COLO668 (cell line): ENCODE measurements at regions not wholly inside any gene's neighbourhood (a gene's known extent, or its start where the extent isn't known, plus 50 kb on each side); places are given as distances from the start of the nearest gene placed in this dataset.

ENCODE experiments used
- DNase-seq: peaks from one replicate; lab custom pipeline; 2025; ENCODE audit not compliant: unreplicated experiment; lab: John Stamatoyannopoulos, UW

DNA sequence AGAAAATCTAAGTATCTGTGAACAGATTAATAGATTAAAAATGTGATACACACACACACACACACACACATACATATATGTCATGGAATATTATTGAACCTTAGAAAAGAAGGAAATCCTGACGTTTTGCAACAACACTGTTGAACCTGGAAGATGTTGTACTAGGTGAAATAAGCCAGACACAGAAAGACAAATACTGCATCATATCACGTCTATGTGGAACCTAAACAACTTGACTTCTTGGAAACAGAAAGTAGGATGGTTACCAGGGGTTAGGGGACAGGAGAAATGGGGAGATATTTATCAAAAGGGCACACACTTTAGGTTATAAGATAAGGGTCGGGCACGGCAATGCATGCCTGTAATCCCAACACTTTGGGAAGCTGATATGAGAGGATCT, 698.4 kb upstream of the ID2 start:
- no peak for DNase-seq

DNA sequence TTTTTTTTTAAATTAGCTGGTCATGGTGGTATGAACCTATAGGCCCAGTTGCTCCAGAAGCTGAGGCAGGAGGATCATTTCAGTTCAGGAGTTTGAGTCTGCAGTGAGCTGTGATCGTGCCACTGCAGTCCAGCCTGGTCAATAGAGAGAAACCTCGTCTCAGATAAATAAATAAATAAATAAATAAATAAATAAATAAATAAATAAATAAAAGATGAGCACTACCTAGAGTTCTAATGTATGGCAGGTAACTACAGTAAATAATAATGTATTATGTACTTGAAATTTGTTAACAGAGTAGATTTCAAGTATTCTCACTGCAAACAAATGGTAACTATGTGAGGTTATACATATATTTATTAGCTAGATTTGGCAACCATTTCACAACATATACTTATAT, 697.9 kb upstream of the ID2 start:
- no peak for DNase-seq

DNA sequence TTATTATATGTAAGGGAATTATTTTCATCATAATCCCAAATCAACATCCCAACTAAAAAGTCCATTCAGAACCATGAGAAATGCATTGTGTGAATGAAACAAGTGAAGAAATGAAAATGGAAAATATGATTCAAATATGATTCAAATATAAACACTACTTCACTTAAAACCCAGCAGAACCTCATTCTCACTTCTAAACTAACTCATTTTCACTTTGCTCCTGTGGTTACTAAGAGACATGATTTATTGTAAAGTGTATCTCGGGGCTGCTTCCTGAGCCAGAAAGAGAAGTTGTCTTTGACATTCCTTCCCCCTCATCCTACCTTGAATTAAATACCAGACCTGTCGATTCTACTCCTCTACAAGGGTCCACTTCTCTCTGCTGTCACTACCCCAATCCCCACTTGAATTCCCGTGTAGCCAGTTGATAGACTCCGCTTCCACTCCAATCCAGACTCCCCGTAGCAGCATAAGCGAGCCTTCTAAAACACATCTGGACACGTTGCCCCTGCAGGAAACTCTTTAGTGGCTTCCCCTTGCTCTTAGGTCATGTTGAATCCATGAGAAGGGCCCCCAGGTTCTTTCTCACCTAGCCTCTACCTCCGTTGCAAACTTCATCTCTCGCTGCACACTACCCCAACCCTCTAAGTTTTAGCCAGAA, 697.0 kb upstream of the ID2 start:
- no peak for DNase-seq

DNA sequence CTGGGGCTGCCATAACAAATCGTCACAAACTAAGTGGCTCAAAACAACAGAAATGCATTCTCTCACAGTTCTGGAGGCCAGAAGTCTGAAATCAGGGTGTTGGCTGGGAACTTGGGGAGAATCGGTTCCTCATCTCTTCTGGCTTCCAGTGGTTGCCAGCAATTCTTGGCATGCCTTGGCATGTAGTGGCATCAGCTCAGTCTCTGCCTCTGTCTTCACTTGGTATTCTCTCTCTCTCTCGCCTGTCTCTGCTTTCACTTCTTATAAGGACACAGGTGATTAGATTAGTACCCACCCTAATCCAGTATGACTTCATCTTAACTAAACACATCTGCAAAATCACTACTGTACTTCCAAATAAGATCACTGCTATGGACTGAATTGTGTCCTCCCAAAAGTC, 695.4 kb upstream of the ID2 start:
- DNase-seq = no peak

DNA sequence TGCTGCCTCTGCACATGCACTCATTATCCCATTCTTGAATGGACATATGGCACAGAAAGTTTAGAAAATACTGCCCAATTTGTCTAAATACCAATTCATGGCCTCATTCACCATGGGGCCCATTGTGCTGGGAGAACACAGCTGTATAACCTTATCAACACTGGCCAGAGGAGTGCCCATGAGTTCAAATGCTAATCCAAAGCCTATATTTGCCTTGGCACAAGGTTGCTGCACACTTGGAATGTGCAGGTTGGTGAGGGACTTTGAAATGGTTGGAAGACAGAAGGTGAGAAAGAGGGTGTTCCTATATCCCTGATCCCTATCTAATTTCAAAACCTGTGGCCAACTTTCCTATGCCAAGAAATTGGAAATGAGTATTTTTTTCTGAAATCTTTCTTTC, 693.9 kb upstream of the ID2 start:
- DNase-seq = no peak

DNA sequence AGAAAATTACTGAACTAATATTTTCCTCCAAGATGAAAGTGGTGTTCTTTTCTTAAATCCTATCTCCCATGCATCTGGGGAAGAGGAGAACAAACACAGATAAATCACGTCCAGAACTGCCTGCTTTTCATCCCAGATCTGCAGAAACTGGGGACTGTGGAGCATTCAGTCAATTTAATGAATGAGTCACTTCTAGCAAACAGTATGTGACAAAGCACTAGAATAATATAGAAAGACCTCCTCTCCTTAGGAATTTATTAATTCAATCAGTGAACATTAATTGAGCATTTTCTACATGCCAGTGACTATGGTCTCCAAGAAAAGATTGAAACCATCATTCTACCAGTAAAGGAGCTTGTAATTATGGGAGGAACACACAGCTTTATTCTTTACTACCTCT, 693.4 kb upstream of the ID2 start:
- DNase-seq = no peak

DNA sequence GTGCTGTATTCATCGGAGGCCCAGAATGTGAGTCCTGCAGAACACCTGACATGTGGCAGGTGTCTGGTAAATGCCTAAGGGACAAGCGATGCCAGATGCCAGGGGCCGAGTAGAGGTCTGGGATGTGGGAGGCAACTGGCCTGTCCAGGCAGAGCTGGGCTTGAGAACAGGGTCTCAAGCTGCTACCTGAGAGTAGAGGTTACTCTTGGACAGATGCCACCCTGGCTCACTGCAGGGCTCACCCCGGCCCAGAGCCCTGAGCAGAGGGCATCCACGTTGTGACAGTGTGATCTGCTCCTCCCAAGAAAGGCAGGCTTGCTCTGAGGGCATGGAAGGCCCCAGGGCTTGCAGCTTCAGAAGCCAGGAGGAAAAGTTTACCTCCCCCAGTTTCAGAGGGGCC, 692.0 kb upstream of the ID2 start:
- no peak for DNase-seq

DNA sequence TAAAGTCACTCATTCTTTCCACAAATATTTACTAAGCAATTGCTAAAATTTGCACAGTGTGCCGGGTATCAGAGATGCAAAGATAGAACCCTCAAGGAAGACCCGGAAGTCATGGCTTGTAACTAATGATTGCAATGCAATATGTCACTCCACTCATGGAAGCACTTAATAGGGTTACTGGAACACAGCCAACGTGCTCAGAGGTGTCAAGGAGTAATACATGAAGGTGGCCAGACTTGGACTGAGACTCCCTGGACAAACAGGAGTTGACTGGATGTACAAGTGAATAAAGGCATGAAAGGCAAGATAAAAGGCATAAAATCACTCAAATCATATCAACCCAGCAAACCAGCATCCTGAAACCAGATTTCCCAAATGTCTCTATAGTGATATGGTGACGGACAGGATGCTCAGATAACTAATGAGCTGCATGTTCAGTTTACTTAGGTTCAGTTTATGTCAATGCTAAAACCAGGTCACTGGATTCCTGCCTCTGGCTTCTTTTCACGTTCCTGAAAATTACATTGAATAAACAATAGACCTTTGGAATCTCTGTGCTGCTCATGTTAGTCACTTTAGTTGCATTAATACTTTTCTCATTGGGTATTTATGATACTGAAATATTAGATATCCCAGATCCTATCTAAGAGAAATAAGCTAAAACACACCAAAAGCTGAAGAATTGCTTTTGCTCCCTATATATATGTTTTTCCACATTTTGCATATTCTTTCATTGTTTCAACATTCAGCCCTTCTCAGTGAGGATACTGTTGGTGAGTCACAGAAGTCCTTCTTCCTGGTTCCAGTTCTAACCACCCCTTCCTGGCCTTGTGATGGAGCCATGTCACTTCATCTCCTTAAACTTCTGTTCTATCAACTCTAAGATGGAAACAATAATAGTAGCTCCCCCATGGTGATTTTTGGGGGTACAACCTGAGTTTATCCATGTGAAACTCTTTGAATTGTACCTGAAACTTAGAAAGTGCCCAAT, 688.9 kb upstream of the ID2 start:
- DNase-seq = peak; percentile 8

DNA sequence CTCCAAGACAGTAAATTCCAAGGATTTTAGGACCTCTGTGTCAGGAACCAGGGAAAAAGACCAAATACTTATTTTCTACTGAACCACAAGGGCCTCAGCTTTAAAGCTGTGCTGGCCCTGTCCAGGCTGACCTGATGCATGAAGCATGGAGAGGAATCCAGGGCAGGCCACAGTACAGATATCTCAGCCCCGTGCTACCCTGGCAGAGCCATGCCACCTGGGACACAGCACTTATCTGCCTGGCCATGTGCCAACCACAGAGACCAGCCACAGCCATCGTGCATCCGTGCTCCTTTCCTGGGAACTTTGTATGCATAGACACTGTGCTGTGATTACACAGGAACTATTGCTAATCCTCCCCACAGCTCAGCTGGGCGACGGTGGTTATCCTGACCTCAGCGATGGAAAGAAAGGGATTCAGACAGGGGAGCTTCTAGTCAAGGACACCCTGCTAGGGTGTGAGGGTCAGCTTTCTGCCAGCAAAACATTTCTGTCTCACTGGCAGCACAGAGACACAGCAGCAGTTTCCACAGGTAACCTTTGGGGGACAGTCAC, 687.4 kb upstream of the ID2 start:
- DNase-seq = peak; percentile 84

DNA sequence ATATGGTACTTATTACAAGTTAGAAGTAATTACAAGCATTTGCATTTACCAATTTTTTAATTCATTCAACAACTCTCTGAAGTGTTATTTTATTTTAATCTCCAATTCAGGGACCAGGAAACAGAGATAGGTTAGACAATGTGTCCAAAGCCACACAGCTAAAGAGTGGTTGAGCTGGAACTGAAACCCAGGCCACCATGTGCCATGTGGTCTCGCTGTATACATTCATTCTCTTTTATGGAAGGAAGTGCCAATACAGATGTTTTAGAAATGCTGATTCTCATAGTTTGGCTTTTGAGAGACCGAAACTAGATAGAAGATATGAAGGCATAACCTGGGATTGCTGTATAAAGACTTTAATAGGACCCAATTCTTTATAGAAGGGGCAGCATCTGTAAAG, 684.6 kb upstream of the ID2 start:
- no peak for DNase-seq

DNA sequence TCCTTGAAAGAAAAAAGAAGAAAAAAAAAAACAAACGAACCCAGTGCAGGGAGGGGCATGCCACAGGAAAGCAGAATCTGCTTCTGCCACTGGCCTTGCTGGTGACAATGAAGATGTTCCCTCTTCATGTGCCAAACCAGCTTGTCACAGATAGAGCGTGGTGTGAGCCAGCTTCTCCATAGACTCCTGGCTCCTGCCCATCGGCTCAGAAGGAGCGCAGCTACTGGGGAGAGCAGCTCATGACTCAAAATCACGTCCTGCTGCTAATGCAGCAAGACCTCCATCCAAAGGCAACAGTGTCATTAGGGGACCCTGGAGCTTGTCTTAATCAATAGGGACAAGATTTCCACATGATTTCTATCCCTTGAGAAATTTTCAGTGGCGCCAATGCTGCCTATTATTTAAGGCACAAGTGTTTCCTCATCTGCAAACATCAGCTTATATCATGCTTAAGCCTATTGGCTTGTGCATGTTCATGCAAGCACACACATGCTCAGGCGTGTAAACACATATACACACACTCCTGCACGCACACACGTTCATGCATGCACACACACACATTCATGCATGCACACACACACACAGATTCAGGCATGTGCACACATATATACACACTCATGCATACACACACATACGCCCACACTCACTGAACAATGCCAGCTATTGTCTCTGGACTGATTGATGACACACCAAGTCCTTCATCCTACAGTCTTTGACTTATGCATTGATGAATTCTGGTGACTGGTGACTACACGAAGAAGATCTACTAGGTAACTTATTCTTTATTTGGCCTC, 682.0 kb upstream of the ID2 start:
- DNase-seq = no peak

DNA sequence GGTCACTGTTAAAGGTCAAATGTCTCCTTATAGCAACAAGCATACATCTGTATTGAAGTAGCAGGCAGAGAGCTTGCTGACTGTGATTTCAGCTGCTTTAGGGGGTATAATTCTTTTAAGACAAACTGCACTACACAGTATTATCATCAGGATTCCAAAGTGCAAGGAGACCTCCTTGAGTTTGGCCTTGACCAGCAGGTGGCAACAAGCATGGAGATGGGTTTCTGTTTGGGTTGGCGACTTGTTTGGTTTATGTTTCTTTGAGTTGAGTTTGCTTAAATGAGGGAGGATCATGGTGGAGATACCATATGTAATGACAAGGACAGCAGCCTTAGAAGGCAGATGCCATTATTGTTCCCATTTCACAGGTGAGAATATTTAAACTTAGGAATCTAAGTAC, 681.0 kb upstream of the ID2 start:
- DNase-seq = no peak

DNA sequence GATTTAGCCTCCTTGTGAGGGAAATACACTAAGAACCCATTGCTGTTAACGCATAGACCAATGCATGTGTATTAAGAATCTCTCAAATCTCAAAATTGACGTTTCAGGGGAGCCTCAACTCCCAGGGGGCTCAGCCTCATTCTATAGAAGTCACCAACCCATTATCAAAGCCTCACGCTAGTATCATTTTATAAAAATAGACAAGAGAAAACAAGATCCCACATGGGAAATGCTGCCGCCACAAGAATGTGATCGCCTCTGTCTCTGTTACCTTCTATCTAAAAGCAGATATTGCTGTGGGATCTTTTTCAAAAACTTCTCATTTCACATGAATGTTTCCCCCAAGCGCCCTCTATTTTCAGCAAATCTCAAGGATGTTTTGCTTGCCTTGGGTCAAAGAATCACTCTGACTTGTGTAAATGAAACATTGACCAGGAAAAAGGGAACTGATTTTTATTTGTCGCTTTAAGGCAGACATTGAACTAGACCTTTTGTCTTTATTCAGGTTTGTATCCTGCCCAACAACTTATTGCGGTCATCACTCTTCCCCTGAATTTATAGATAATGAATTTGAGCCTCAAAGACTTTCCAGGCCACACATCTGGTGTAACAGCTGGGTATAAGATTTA, 679.0 kb upstream of the ID2 start:
- no peak for DNase-seq

DNA sequence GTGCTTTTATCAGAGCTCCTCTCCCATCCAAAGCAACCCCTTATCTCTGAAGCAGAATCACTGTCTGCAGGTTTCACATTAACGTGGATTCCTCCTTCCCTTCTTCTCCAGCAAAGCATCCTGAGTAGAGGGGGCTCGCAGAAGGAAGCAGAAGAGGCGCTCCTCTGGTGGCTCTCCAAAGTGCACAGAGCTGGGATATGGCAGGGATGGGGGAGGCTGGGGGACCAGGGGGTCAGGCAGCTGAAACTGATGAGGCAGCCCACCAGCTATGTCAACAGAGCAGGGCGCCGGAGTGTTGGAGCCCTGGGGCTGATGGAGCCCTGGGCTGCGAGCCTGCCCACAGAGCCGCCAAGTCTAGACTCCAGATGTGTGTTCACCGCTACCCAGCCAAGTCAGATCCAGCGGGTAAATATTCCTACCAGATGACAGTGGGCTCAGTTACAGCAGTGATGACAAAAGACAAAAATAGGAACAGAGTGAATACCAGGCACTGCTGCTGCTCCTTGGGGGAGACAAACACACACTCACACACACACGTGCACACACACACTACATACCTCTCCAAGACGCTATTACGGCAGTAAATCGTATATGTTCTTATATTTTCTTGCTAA, 678.3 kb upstream of the ID2 start:
- DNase-seq = no peak

DNA sequence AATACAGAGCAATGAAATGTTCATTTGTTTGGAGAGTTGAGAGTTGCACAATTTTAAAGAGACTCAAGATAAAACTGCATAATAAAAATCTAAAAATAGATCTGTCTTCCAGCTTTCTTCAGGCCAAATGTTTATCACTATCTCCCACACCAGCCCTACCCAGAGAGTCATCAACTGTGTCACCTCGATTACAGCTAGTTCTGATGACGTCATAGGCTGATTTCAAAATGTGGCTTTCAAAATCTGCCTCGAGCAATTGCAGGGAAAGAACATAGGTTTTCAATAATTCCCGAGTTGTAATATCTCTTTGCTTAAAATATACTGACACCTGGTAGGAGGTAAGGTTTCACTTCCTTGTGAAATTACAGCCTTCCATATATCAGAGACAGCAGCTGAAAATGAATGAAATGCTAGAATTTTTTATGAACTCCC, 677.6 kb upstream of the ID2 start:
- no peak for DNase-seq

DNA sequence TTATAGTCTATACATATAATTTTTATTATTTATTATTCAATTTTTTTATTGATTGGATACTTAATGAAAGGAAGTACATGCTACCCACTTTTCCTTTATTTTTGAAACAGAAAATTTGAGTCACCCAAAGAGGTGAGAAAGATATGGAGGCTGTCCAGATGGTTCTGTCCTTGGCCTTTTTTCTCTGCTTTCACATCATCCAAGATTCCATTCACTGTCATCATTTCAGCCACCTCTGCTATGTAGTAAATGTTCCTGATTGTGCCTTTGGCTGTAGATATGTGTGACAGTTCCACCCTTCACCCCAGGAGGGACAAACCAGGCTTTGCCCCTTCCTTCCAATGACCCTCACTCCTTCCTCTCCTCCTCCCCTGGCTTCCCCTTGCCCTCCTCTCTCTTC, 675.7 kb upstream of the ID2 start:
- DNase-seq = no peak

DNA sequence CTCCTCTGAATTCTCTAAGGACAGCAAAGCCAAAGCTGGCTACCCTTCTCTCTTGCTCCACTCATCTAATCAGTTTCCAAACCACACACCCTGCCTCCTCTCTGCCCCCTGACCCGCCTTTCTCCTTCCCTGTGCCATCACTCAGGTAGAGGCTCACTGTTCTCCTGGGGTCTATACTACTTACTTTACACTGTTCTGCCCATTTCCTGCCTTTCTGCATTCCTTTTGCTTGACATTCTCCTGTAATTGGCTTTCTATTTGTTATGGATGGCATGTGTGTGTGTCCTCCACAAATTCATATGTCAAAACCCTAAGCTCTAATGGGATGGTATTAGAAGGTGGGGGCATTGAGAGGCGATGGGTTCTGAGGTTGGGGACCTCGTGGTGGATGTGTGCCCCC, 675.2 kb upstream of the ID2 start:
- no peak for DNase-seq

DNA sequence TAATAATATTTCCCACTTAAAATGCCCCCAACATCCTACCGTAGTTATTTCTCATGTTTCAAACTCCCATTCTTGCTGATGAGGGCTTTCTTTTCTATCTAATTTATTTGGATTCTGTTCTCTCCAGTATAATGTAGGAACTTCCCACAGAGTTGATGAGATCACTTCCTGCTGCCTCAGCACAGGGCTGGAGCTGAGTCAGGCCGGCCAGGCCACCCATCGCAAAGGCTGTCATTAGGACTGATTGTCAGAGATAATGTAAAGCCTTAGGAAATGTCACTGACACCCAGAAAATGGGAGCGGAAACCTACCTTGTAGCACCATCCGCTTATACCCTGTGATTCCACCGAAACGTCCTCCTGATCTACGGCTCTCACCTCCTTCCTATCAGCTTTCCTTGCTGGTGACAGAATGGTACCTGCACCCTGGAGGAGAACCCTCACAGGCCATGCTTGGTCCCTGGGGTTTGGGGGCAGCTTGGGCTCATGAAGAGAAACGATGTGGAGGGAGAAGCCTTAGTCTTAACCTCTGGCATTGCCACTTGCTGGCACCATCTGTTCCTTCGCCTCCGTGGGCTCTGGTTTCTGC, 672.8 kb upstream of the ID2 start:
- DNase-seq = no peak

DNA sequence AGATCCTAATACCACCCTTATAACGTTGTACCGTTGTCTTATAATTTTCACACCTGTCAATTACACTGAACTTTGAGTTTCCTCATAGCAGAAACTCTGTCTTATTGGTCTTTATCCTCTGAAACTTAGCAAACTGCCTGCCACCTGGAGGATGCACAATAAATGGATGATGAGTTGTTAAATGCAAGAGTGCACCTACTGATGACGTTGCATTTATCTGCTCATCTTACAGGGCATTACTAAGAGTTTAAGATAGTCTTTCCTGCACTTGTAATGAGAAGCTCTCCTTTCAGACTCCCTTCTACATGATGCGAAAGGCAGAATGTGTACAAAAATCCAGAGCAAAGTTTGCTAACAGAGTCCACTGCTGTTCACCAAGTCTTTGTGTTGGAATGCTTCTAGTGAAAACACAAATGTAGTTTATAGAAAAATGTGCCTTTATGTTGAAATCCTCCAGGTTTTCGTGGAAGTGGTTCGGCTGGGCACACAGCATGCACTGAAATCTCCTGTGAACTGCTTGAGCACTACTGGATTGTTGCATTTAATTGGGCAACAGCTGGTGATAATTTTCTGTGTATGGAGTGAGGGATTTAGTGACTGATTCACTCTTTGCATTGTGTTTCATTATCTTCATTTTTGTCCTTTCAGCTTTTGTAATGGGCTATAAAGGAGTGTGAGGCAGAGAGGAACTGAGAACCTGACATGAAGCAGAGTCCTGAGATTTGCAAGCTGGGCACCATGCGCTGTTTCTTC, 665.8 kb upstream of the ID2 start:
- no peak for DNase-seq
